Activated naive CD8-positive, alpha-beta T cell treated with anti-CD3 and anti-CD28 coated beads, Interleukin-2, amount 10 ng/mL, durations not matched to agents 7 days and 5 days (primary cell): ENCODE measurements at regions not wholly inside any gene's neighbourhood (a gene's known extent, or its start where the extent isn't known, plus 50 kb on each side); places are given as distances from the start of the nearest gene placed in this dataset.
"Not testable (repeated sequence)": the region's sequence is repeated elsewhere in the genome, so short reads cannot be mapped to it uniquely, and the experiment has no call there.

Experiments
- ATAC-seq: fragments of 150-1000 bp; cut with Tn5 transposase; one replicate; pipeline ENCODE4 v1.10.0; 2021; ENCODE audit warnings: low read depth, moderate library complexity
- POLR2A ChIA-PET: fragments of 350-600 bp; sonication (Branson Sonifier 250); formaldehyde crosslinking; loops from one replicate; lab custom pipeline; 2021; ENCODE audit warnings: antibody characterized with exemption; lab: Charles Lee
- DNase-seq: peaks from one replicate; pipeline ENCODE4 v3.0.0; 2021
- H3K27ac Mint-ChIP-seq: one replicate; pipeline ENCODE4 v1.8.0; 2022; ENCODE audit warnings: mild to moderate bottlenecking, mixed read lengths
- H3K27me3 Mint-ChIP-seq: one replicate; pipeline ENCODE4 v1.8.0; 2022; ENCODE audit warnings: mild to moderate bottlenecking, moderate library complexity, mixed read lengths
- H3K36me3 Mint-ChIP-seq: one replicate; pipeline ENCODE4 v1.8.0; 2021; ENCODE audit warnings: mild to moderate bottlenecking, mixed read lengths
- H3K4me1 Mint-ChIP-seq: one replicate; pipeline ENCODE4 v1.8.0; 2021; ENCODE audit warnings: mixed read lengths
- H3K4me3 Mint-ChIP-seq: one replicate; pipeline ENCODE4 v1.8.0; 2022; ENCODE audit warnings: mild to moderate bottlenecking, moderate library complexity, mixed read lengths
- H3K9me3 Mint-ChIP-seq: one replicate; pipeline ENCODE4 v1.8.0; 2021; ENCODE audit warnings: mixed read lengths

- DNase-seq (no peak), ATAC-seq (no peak)
- POLR2A ChIA-PET: no interaction called here
- Mint-ChIP-seq H3K4me3 (no peak overlapping the region), H3K9me3 (no peaks in the 10 kb centered on the region), H3K27ac (no peak overlapping the region), H3K4me1 (peaks cover 2% of the 10 kb centered on the region), H3K36me3 (peaks cover 3% of the 10 kb centered on the region), H3K27me3 (no peaks in the 10 kb centered on the region)
These were observed 81.8 kb downstream of the ARRDC3 start for GRCh38 chr5:91301106-91301846.

GRCh38 chr5:91297994-91298393 is 85.1 kb downstream of the ARRDC3 start:
- H3K27ac Mint-ChIP-seq: no peak overlapping the region
- POLR2A ChIA-PET: interaction anchor here (1.2 kb wide), 1 partner anchor 83 kb away, joined by 3 read pairs; no protein-coding TSS in a partner anchor
- peaks cover 1% of the 10 kb centered on the region for H3K36me3 Mint-ChIP-seq
- no peaks in the 10 kb centered on the region for H3K9me3 Mint-ChIP-seq
- H3K4me3 Mint-ChIP-seq: no peak overlapping the region
- peaks cover 7% of the 10 kb centered on the region for H3K4me1 Mint-ChIP-seq
- H3K27me3 Mint-ChIP-seq: no peaks in the 10 kb centered on the region
- no peak for DNase-seq
- ATAC-seq: no peak

GRCh38 chr5:91296674-91297143 is 86.4 kb downstream of the ARRDC3 start:
- Mint-ChIP-seq H3K27ac (no peak overlapping the region), H3K9me3 (no peaks in the 10 kb centered on the region), H3K36me3 (peaks cover 1% of the 10 kb centered on the region), H3K4me3 (no peak overlapping the region), H3K4me1 (peaks cover 15% of the 10 kb centered on the region), H3K27me3 (no peaks in the 10 kb centered on the region)
- DNase-seq: no peak
- no peak for ATAC-seq
- POLR2A ChIA-PET: interaction anchor here (1.2 kb wide), 1 partner anchor 84 kb away, joined by 3 read pairs; no protein-coding TSS in a partner anchor

GRCh38 chr5:91296102-91296501 is 87.0 kb downstream of the ARRDC3 start:
- H3K27ac Mint-ChIP-seq, DNase-seq, H3K27me3 Mint-ChIP-seq, H3K9me3 Mint-ChIP-seq, H3K36me3 Mint-ChIP-seq, H3K4me3 Mint-ChIP-seq, POLR2A ChIA-PET, ATAC-seq: not testable (repeated sequence)
- H3K4me1 Mint-ChIP-seq: peaks cover 17% of the 10 kb centered on the region

GRCh38 chr5:91293131-91293530 is 90.0 kb downstream of the ARRDC3 start:
- no peak overlapping the region for H3K27ac Mint-ChIP-seq
- DNase-seq (no peak), ATAC-seq (peak; percentile 72)
- H3K36me3 Mint-ChIP-seq: no peaks in the 10 kb centered on the region
- no peaks in the 10 kb centered on the region for H3K27me3 Mint-ChIP-seq
- POLR2A ChIA-PET: no interaction called here
- H3K9me3 Mint-ChIP-seq: no peaks in the 10 kb centered on the region
- peaks cover 17% of the 10 kb centered on the region for H3K4me1 Mint-ChIP-seq
- H3K4me3 Mint-ChIP-seq: no peak overlapping the region

GRCh38 chr5:91291628-91292569 is 91.2 kb downstream of the ARRDC3 start:
- no peak overlapping the region for H3K27ac Mint-ChIP-seq
- peaks cover 17% of the 10 kb centered on the region for H3K4me1 Mint-ChIP-seq
- POLR2A ChIA-PET: interaction anchor here (0.6 kb wide), 2 partner anchors 37 to 108 kb away, joined by 3 read pairs; no protein-coding TSS in a partner anchor
- no peak overlapping the region for H3K4me3 Mint-ChIP-seq
- H3K27me3 Mint-ChIP-seq: no peaks in the 10 kb centered on the region
- no peaks in the 10 kb centered on the region for H3K36me3 Mint-ChIP-seq
- ATAC-seq (no peak), DNase-seq (no peak)
- peaks cover 1% of the 10 kb centered on the region for H3K9me3 Mint-ChIP-seq

GRCh38 chr5:91288118-91288916 is 94.8 kb downstream of the ARRDC3 start:
- peaks cover 3% of the 10 kb centered on the region for H3K36me3 Mint-ChIP-seq
- POLR2A ChIA-PET: no interaction called here
- no peaks in the 10 kb centered on the region for H3K27me3 Mint-ChIP-seq
- no peak overlapping the region for H3K4me3 Mint-ChIP-seq
- DNase-seq (no peak), ATAC-seq (no peak)
- peaks cover 13% of the 10 kb centered on the region for H3K4me1 Mint-ChIP-seq
- no peak overlapping the region for H3K27ac Mint-ChIP-seq
- peaks cover 9% of the 10 kb centered on the region for H3K9me3 Mint-ChIP-seq

GRCh38 chr5:91285062-91285461 is 98.1 kb downstream of the ARRDC3 start:
- H3K27ac Mint-ChIP-seq, POLR2A ChIA-PET, H3K4me3 Mint-ChIP-seq, H3K4me1 Mint-ChIP-seq, H3K36me3 Mint-ChIP-seq, H3K27me3 Mint-ChIP-seq, DNase-seq, ATAC-seq: not testable (repeated sequence)
- H3K9me3 Mint-ChIP-seq: peaks cover 12% of the 10 kb centered on the region

- Mint-ChIP-seq H3K4me1 (peaks cover 15% of the 10 kb centered on the region), H3K27ac (no peak overlapping the region), H3K4me3 (no peak overlapping the region), H3K27me3 (peaks cover 3% of the 10 kb centered on the region), H3K9me3 (peaks cover 12% of the 10 kb centered on the region), H3K36me3 (peaks cover 11% of the 10 kb centered on the region)
- ATAC-seq: no peak
- POLR2A ChIA-PET: interaction anchor here (0.6 kb wide), 1 partner anchor 103 kb away, joined by 4 read pairs; no protein-coding TSS in a partner anchor
- no peak for DNase-seq
These were observed 99.2 kb downstream of the ARRDC3 start for GRCh38 chr5:91283899-91284298.

GRCh38 chr5:91283326-91283725 is 99.8 kb downstream of the ARRDC3 start:
- Mint-ChIP-seq H3K9me3 (peaks cover 12% of the 10 kb centered on the region), H3K4me3 (no peak overlapping the region), H3K27ac (no peak overlapping the region), H3K36me3 (peaks cover 11% of the 10 kb centered on the region), H3K27me3 (peaks cover 3% of the 10 kb centered on the region), H3K4me1 (peaks cover 15% of the 10 kb centered on the region)
- POLR2A ChIA-PET: interaction anchor here (0.7 kb wide), 1 partner anchor 98 kb away, joined by 3 read pairs; no protein-coding TSS in a partner anchor
- no peak for DNase-seq
- no peak for ATAC-seq

GRCh38 chr5:91282210-91282609 is 100.9 kb downstream of the ARRDC3 start:
- H3K27me3 Mint-ChIP-seq: peaks cover 7% of the 10 kb centered on the region
- H3K4me1 Mint-ChIP-seq: peaks cover 15% of the 10 kb centered on the region
- no peak for ATAC-seq
- peaks cover 11% of the 10 kb centered on the region for H3K36me3 Mint-ChIP-seq
- DNase-seq: no peak
- H3K9me3 Mint-ChIP-seq: peaks cover 11% of the 10 kb centered on the region
- no peak overlapping the region for H3K4me3 Mint-ChIP-seq
- POLR2A ChIA-PET: no interaction called here
- no peak overlapping the region for H3K27ac Mint-ChIP-seq

- Mint-ChIP-seq H3K36me3 (peaks cover 11% of the 10 kb centered on the region), H3K27me3 (peaks cover 7% of the 10 kb centered on the region), H3K4me1 (peaks cover 15% of the 10 kb centered on the region), H3K27ac (peak overlapping the region; percentile 60), H3K9me3 (peaks cover 11% of the 10 kb centered on the region), H3K4me3 (no peak overlapping the region)
- DNase-seq: no peak
- ATAC-seq: no peak
- POLR2A ChIA-PET: interaction anchor here (2.5 kb wide), 1 partner anchor 99 kb away, joined by 22 read pairs; no protein-coding TSS in a partner anchor
These were observed 101.7 kb downstream of the ARRDC3 start for GRCh38 chr5:91281401-91281800.
